ENCODE measurements at regions not wholly inside any gene's neighbourhood (a gene's known extent, or its start where the extent isn't known, plus 50 kb on each side); places are given as distances from the start of the nearest gene placed in this dataset.

GRCh38 chr9:23621924-23622323 lies 204.1 kb downstream of the ELAVL2 start:
- no peak overlapping the region for H3K4me2 ChIP-seq (ENCODE audit: low read length)
- no peaks in the 10 kb centered on the region for H3F3A ChIP-seq (ENCODE audit: insufficient read depth, low read length, poor library complexity, severe bottlenecking)
- H3K9me2 ChIP-seq (ENCODE audit: insufficient read depth, low read length): no peaks in the 10 kb centered on the region
- H4K20me1 ChIP-seq (ENCODE audit: insufficient read depth): no peaks in the 10 kb centered on the region
- no peaks in the 10 kb centered on the region for H3K36me3 ChIP-seq (ENCODE audit: insufficient read depth, low read length)
- H3K27ac ChIP-seq (ENCODE audit: low read length): no peak overlapping the region
- no peaks in the 10 kb centered on the region for H3K79me2 ChIP-seq (replicated peaks; ENCODE audit: insufficient read depth, low read length)
- no peaks in the 10 kb centered on the region for H3K27me3 ChIP-seq (ENCODE audit: insufficient read depth, low read depth, low read length)
- H3K9ac ChIP-seq (ENCODE audit: low read length): no peak overlapping the region
- H3K9me3 ChIP-seq (ENCODE audit: low read length): no peaks in the 10 kb centered on the region
- H3K4me3 ChIP-seq (ENCODE audit: low read length): no peak overlapping the region
- H2AFZ ChIP-seq (ENCODE audit: low read depth, low read length): no peak overlapping the region
- TF ChIP-seq SMC3 (conservative IDR thresholded peaks at IDR 0.05; ENCODE audit: poor library complexity) (no peak), RAD21 (conservative IDR thresholded peaks at IDR 0.05) (no peak), MXI1 (conservative IDR thresholded peaks at IDR 0.05; ENCODE audit: poor library complexity, severe bottlenecking) (no peak), POLR2AphosphoS5 (IDR thresholded peaks at IDR 0.05) (no peak), CTCF (IDR thresholded peaks at IDR 0.05; ENCODE audit: poor library complexity, severe bottlenecking) (no peak), EZH2 (IDR thresholded peaks at IDR 0.05; ENCODE audit: borderline replicate concordance, insufficient read depth, low read length, poor library complexity, severe bottlenecking) (no peak), EP300 (conservative IDR thresholded peaks at IDR 0.05; ENCODE audit: poor library complexity, severe bottlenecking) (no peak), TAF1 (IDR thresholded peaks at IDR 0.05; ENCODE audit: low read depth) (no peak), REST (IDR thresholded peaks at IDR 0.05; ENCODE audit: borderline replicate concordance) (no peak)

- Histone ChIP-seq H2AFZ (ENCODE audit: low read depth, low read length) (no peak overlapping the region), H3K4me3 (ENCODE audit: low read length) (no peak overlapping the region), H3K27me3 (ENCODE audit: insufficient read depth, low read depth, low read length) (no peaks in the 10 kb centered on the region), H3K9me3 (ENCODE audit: low read length) (no peaks in the 10 kb centered on the region), H3K9me2 (ENCODE audit: insufficient read depth, low read length) (no peaks in the 10 kb centered on the region), H4K20me1 (ENCODE audit: insufficient read depth) (no peaks in the 10 kb centered on the region), H3F3A (ENCODE audit: insufficient read depth, low read length, poor library complexity, severe bottlenecking) (no peaks in the 10 kb centered on the region), H3K27ac (ENCODE audit: low read length) (no peak overlapping the region), H3K79me2 (replicated peaks; ENCODE audit: insufficient read depth, low read length) (no peaks in the 10 kb centered on the region), H3K4me2 (ENCODE audit: low read length) (no peak overlapping the region), H3K9ac (ENCODE audit: low read length) (no peak overlapping the region), H3K36me3 (ENCODE audit: insufficient read depth, low read length) (no peaks in the 10 kb centered on the region)
- TF ChIP-seq MXI1 (conservative IDR thresholded peaks at IDR 0.05; ENCODE audit: poor library complexity, severe bottlenecking) (no peak), SMC3 (conservative IDR thresholded peaks at IDR 0.05; ENCODE audit: poor library complexity) (no peak), RAD21 (conservative IDR thresholded peaks at IDR 0.05) (no peak), POLR2AphosphoS5 (IDR thresholded peaks at IDR 0.05) (no peak), EP300 (conservative IDR thresholded peaks at IDR 0.05; ENCODE audit: poor library complexity, severe bottlenecking) (no peak), TAF1 (IDR thresholded peaks at IDR 0.05; ENCODE audit: low read depth) (no peak), CTCF (IDR thresholded peaks at IDR 0.05; ENCODE audit: poor library complexity, severe bottlenecking) (no peak), EZH2 (IDR thresholded peaks at IDR 0.05; ENCODE audit: borderline replicate concordance, insufficient read depth, low read length, poor library complexity, severe bottlenecking) (no peak)
Measured at GRCh38 chr9:23622396-23622795, 203.6 kb downstream of the ELAVL2 start.
